Coronary artery (tissue), 2 donors: ENCODE measurements at regions not wholly inside any gene's neighbourhood (a gene's known extent, or its start where the extent isn't known, plus 50 kb on each side); places are given as distances from the start of the nearest gene placed in this dataset.
"Not testable (repeated sequence)": the region's sequence is repeated elsewhere in the genome, so short reads cannot be mapped to it uniquely, and the experiment has no call there.

ENCODE experiments used
- DNase-seq: peaks from one replicate; pipeline ENCODE4 v3.0.0-alpha.2; 2017; ENCODE audit warnings: low spot score
- H3K27ac ChIP-seq, 2 donors: fragments of 200-600 bp; sonication (generic); one replicate each; pipeline ENCODE4 v1.5.1; 2016 to 2019
- H3K4me3 ChIP-seq: fragments of 200-600 bp; sonication (generic); 2 replicates; pipeline ENCODE4 v1.5.1; 2016; ENCODE audit warnings: mild to moderate bottlenecking, moderate library complexity
- CTCF ChIP-seq: fragments of 200-600 bp; sonication (generic); IDR thresholded peaks from one replicate; pipeline ENCODE4 v1.5.1; 2019; ENCODE audit warnings: antibody characterized with exemption

- no peak for DNase-seq
- TF ChIP-seq CTCF = no peak
- Histone ChIP-seq H3K27ac (no peak overlapping the region), H3K4me3 (no peak overlapping the region)
Observed at GRCh38 chr1:148379697-148380096, 103.4 kb downstream of the PPIAL4G start.

- TF ChIP-seq CTCF = no peak
- no peak overlapping the region for H3K4me3 ChIP-seq
- no peak overlapping the region for H3K27ac ChIP-seq
- DNase-seq = no peak
Observed at GRCh38 chr1:148379170-148379500, 104.0 kb downstream of the PPIAL4G start.

GRCh38 chr1:148377992-148378391 lies 105.1 kb downstream of the PPIAL4G start:
- not testable (repeated sequence) for H3K27ac ChIP-seq, DNase-seq, H3K4me3 ChIP-seq

- H3K4me3 ChIP-seq, DNase-seq, H3K27ac ChIP-seq: not testable (repeated sequence)
Observed at GRCh38 chr1:148377045-148377444, 106.1 kb downstream of the PPIAL4G start.

- no peak overlapping the region for H3K27ac ChIP-seq
- DNase-seq = no peak
- no peak overlapping the region for H3K4me3 ChIP-seq
- TF ChIP-seq CTCF = no peak
Observed at GRCh38 chr1:148374101-148374500, 109.0 kb downstream of the PPIAL4G start.

GRCh38 chr1:148373192-148373925 lies 109.7 kb downstream of the PPIAL4G start:
- Histone ChIP-seq H3K27ac (no peak overlapping the region), H3K4me3 (no peak overlapping the region)
- no peak for DNase-seq

GRCh38 chr1:148372731-148373130 lies 110.4 kb downstream of the PPIAL4G start:
- Histone ChIP-seq H3K27ac (no peak overlapping the region), H3K4me3 (no peak overlapping the region)
- no peak for DNase-seq
- TF ChIP-seq CTCF = no peak

More at GRCh38 chr1:148373192-148373925, 109.7 kb downstream of the PPIAL4G start:
- no peak for TF ChIP-seq CTCF

GRCh38 chr1:148372051-148372726 lies 110.9 kb downstream of the PPIAL4G start:
- not testable (repeated sequence) for DNase-seq, H3K4me3 ChIP-seq, H3K27ac ChIP-seq
